ENCODE measurements at regions not wholly inside any gene's neighbourhood (a gene's known extent, or its start where the extent isn't known, plus 50 kb on each side); places are given as distances from the start of the nearest gene placed in this dataset.
"Not testable (repeated sequence)": the region's sequence is repeated elsewhere in the genome, so short reads cannot be mapped to it uniquely, and the experiment has no call there.

GRCh38 chr1:238608144-238608543 is 717.4 kb upstream of the ZP4 start:
- H3K4me1 ChIP-seq, result no peaks in the 10 kb centered on the region
- no peak for DNase-seq (ENCODE audit: low spot score in 2 of 2)
- no peaks in the 10 kb centered on the region for H3K36me3 ChIP-seq (replicated peaks)
- in situ Hi-C loops (cut with MboI; ENCODE audit: low sequenced_read_pairs), result no loop called here
- H3K9me3 ChIP-seq, result no peaks in the 10 kb centered on the region
- H3K27me3 ChIP-seq (ENCODE audit: low read depth), result no peaks in the 10 kb centered on the region
- no peak overlapping the region for H3K4me3 ChIP-seq

DNA sequence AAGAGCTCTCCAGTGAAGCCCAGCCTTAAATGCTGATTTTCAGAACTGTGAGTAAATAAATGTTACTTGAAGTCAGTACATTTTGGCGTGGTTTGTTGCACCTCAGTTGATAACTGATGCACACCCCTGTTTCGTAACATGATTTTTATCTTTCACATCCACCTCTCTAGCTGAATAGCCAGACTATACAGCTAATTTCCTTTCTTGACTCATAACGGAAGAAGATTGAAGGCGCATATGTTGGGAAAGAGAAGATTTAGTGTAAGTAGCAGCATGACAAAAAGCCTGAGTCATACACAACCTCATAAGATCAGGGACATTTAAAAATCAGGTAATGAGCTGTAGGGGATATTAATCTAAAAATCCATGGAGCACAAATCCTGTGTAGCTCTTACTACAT is 716.2 kb upstream of the ZP4 start:
- Histone ChIP-seq H3K4me1 (no peaks in the 10 kb centered on the region), H3K9me3 (no peaks in the 10 kb centered on the region), H3K36me3 (replicated peaks) (no peaks in the 10 kb centered on the region), H3K27me3 (ENCODE audit: low read depth) (no peaks in the 10 kb centered on the region), H3K4me3 (no peak overlapping the region)
- in situ Hi-C loops (cut with MboI; ENCODE audit: low sequenced_read_pairs), result no loop called here
- DNase-seq (ENCODE audit: low spot score in 2 of 2), result no peak

- no peaks in the 10 kb centered on the region for H3K36me3 ChIP-seq (replicated peaks)
- no peak for DNase-seq (ENCODE audit: low spot score in 2 of 2)
- no peaks in the 10 kb centered on the region for H3K4me1 ChIP-seq
- no peak overlapping the region for H3K4me3 ChIP-seq
- no peaks in the 10 kb centered on the region for H3K9me3 ChIP-seq
- in situ Hi-C loops (cut with MboI; ENCODE audit: low sequenced_read_pairs), result no loop called here
- no peaks in the 10 kb centered on the region for H3K27me3 ChIP-seq (ENCODE audit: low read depth)
Observed at GRCh38 chr1:238606457-238606856, 715.7 kb upstream of the ZP4 start.

- H3K4me1 ChIP-seq, result peaks cover 3% of the 10 kb centered on the region
- no peaks in the 10 kb centered on the region for H3K36me3 ChIP-seq (replicated peaks)
- no peak overlapping the region for H3K4me3 ChIP-seq
- no peak for DNase-seq (ENCODE audit: low spot score in 2 of 2)
- in situ Hi-C loops (cut with MboI; ENCODE audit: low sequenced_read_pairs), result no loop called here
- no peaks in the 10 kb centered on the region for H3K9me3 ChIP-seq
- no peaks in the 10 kb centered on the region for H3K27me3 ChIP-seq (ENCODE audit: low read depth)
Observed at GRCh38 chr1:238604357-238604756, 713.6 kb upstream of the ZP4 start.

- DNase-seq (ENCODE audit: low spot score in 2 of 2); H3K9me3 ChIP-seq; H3K4me3 ChIP-seq; H3K4me1 ChIP-seq; in situ Hi-C loops (cut with MboI; ENCODE audit: low sequenced_read_pairs); H3K27me3 ChIP-seq (ENCODE audit: low read depth); H3K36me3 ChIP-seq (replicated peaks): not testable (repeated sequence)
Observed at GRCh38 chr1:238601604-238602003, 710.9 kb upstream of the ZP4 start.

GRCh38 chr1:238596703-238597102 is 706.0 kb upstream of the ZP4 start:
- no peak overlapping the region for H3K4me3 ChIP-seq
- H3K4me1 ChIP-seq, result peaks cover 6% of the 10 kb centered on the region
- no peaks in the 10 kb centered on the region for H3K9me3 ChIP-seq
- no peak for DNase-seq (ENCODE audit: low spot score in 2 of 2)
- in situ Hi-C loops (cut with MboI; ENCODE audit: low sequenced_read_pairs), result no loop called here
- H3K27me3 ChIP-seq (ENCODE audit: low read depth), result no peaks in the 10 kb centered on the region
- H3K36me3 ChIP-seq (replicated peaks), result no peaks in the 10 kb centered on the region

- 0 out of 2 replicates have a peak, but pooled peaks cover 2% of the 10 kb centered on the region for H3K4me1 ChIP-seq
- H3K36me3 ChIP-seq (replicated peaks), result no peaks in the 10 kb centered on the region
- no peak for DNase-seq (ENCODE audit: low spot score in 2 of 2)
- in situ Hi-C loops (cut with MboI; ENCODE audit: low sequenced_read_pairs), result no loop called here
- no peaks in the 10 kb centered on the region for H3K27me3 ChIP-seq (ENCODE audit: low read depth)
- H3K4me3 ChIP-seq, result no peak overlapping the region
- no peaks in the 10 kb centered on the region for H3K9me3 ChIP-seq
Observed at GRCh38 chr1:238592621-238593020, 701.9 kb upstream of the ZP4 start.

- no peaks in the 10 kb centered on the region for H3K27me3 ChIP-seq (ENCODE audit: low read depth)
- in situ Hi-C loops (cut with MboI; ENCODE audit: low sequenced_read_pairs), result no loop called here
- H3K9me3 ChIP-seq, result no peaks in the 10 kb centered on the region
- H3K4me1 ChIP-seq, result no peaks in the 10 kb centered on the region
- H3K36me3 ChIP-seq (replicated peaks), result no peaks in the 10 kb centered on the region
- DNase-seq (ENCODE audit: low spot score in 2 of 2), result no peak
- no peak overlapping the region for H3K4me3 ChIP-seq
Observed at GRCh38 chr1:238589843-238590435, 699.2 kb upstream of the ZP4 start.

DNA sequence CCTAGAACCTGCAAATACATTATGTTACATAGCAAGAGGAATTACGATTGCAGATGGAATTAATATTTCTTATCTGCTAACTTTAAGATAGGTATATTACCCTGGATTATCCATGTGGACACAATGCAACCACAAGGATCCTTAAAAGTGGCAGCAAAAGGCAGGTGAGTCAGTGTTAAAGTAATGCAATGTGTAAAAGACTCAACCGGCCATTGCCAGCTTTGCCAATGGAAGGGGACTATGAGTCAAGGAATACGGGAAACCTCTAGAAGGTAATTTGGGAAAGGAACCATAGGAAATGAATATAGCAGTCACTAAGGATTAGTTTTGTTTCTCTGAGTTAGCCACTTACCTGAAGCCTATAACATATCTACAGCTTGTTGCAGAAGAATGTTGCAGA is 692.1 kb upstream of the ZP4 start:
- H3K9me3 ChIP-seq, result no peaks in the 10 kb centered on the region
- DNase-seq (ENCODE audit: low spot score in 2 of 2), result no peak
- in situ Hi-C loops (cut with MboI; ENCODE audit: low sequenced_read_pairs), result no loop called here

GRCh38 chr1:238581332-238581731 is 690.6 kb upstream of the ZP4 start:
- H3K4me1 ChIP-seq, result no peaks in the 10 kb centered on the region
- H3K4me3 ChIP-seq, result no peak overlapping the region
- no peaks in the 10 kb centered on the region for H3K9me3 ChIP-seq
- no peaks in the 10 kb centered on the region for H3K27me3 ChIP-seq (ENCODE audit: low read depth)
- no peak for DNase-seq (ENCODE audit: low spot score in 2 of 2)
- in situ Hi-C loops (cut with MboI; ENCODE audit: low sequenced_read_pairs), result no loop called here
- H3K36me3 ChIP-seq (replicated peaks), result no peaks in the 10 kb centered on the region

More for the DNA sequence above, 692.1 kb upstream of the ZP4 start:
- Histone ChIP-seq H3K36me3 (replicated peaks) (no peaks in the 10 kb centered on the region), H3K27me3 (ENCODE audit: low read depth) (no peaks in the 10 kb centered on the region), H3K4me3 (no peak overlapping the region), H3K4me1 (no peaks in the 10 kb centered on the region)

GRCh38 chr1:238568735-238569134 is 678.0 kb upstream of the ZP4 start:
- no peak for DNase-seq (ENCODE audit: low spot score in 2 of 2)
- H3K27me3 ChIP-seq (ENCODE audit: low read depth), result no peaks in the 10 kb centered on the region
- H3K9me3 ChIP-seq, result no peaks in the 10 kb centered on the region; the same call in 1 of the 2 replicates
- no peak overlapping the region for H3K4me3 ChIP-seq
- H3K36me3 ChIP-seq (replicated peaks), result no peaks in the 10 kb centered on the region
- in situ Hi-C loops (cut with MboI; ENCODE audit: low sequenced_read_pairs), result no loop called here
- no peaks in the 10 kb centered on the region for H3K4me1 ChIP-seq

DNA sequence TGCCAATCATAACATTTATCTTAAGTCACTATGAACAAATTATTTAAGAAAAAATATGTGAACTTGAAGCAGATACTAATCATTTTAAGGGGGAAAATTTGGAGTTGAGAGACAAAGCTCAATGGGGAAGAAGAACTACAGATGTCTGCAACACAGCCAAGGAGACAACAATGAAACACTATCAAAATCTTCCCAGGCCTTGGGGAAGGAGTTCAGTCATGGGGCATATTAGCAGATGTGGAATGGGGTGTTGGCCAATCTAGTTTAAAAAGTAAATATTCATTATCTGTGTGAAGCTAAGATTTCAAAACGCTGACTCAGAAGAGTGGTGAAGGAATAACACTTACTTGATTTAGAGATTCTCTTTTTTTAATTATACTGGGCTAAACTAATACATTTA is 671.6 kb upstream of the ZP4 start:
- Histone ChIP-seq H3K4me3 (no peak overlapping the region), H3K27me3 (ENCODE audit: low read depth) (no peaks in the 10 kb centered on the region), H3K4me1 (no peaks in the 10 kb centered on the region), H3K36me3 (replicated peaks) (no peaks in the 10 kb centered on the region), H3K9me3 (no peaks in the 10 kb centered on the region)
- in situ Hi-C loops (cut with MboI; ENCODE audit: low sequenced_read_pairs), result no loop called here
- DNase-seq (ENCODE audit: low spot score in 2 of 2), result no peak

GRCh38 chr1:238558746-238559145 is 668.0 kb upstream of the ZP4 start:
- DNase-seq (ENCODE audit: low spot score in 2 of 2), result no peak
- Histone ChIP-seq H3K9me3 (no peaks in the 10 kb centered on the region), H3K36me3 (replicated peaks) (no peaks in the 10 kb centered on the region), H3K4me1 (no peaks in the 10 kb centered on the region), H3K27me3 (ENCODE audit: low read depth) (no peaks in the 10 kb centered on the region), H3K4me3 (no peak overlapping the region)
- in situ Hi-C loops (cut with MboI; ENCODE audit: low sequenced_read_pairs), result no loop called here

- H3K36me3 ChIP-seq (replicated peaks), result no peaks in the 10 kb centered on the region
- no peak for DNase-seq (ENCODE audit: low spot score in 2 of 2)
- H3K9me3 ChIP-seq, result no peaks in the 10 kb centered on the region
- H3K4me3 ChIP-seq, result no peak overlapping the region
- H3K27me3 ChIP-seq (ENCODE audit: low read depth), result no peaks in the 10 kb centered on the region
- H3K4me1 ChIP-seq, result no peaks in the 10 kb centered on the region
- in situ Hi-C loops (cut with MboI; ENCODE audit: low sequenced_read_pairs), result no loop called here
Observed at GRCh38 chr1:238558156-238558555, 667.4 kb upstream of the ZP4 start.

GRCh38 chr1:238552271-238552670 is 661.5 kb upstream of the ZP4 start:
- Histone ChIP-seq H3K36me3 (replicated peaks) (no peaks in the 10 kb centered on the region), H3K9me3 (no peaks in the 10 kb centered on the region), H3K4me1 (no peaks in the 10 kb centered on the region), H3K4me3 (no peak overlapping the region), H3K27me3 (ENCODE audit: low read depth) (no peaks in the 10 kb centered on the region)
- DNase-seq (ENCODE audit: low spot score in 2 of 2), result no peak
- in situ Hi-C loops (cut with MboI; ENCODE audit: low sequenced_read_pairs), result no loop called here
